ENCODE measurements at regions not wholly inside any gene's neighbourhood (a gene's known extent, or its start where the extent isn't known, plus 50 kb on each side); places are given as distances from the start of the nearest gene placed in this dataset.

- Histone ChIP-seq H3K36me3 (ENCODE audit: insufficient read depth, low read length) (no peaks in the 10 kb centered on the region), H3K9ac (ENCODE audit: low read depth, low read length) (no peak overlapping the region), H3K4me1 (ENCODE audit: insufficient read depth, low read length) (peaks cover 44% of the 10 kb centered on the region), H3K9me3 (ENCODE audit: control insufficient read depth, insufficient read depth, low read length) (no peaks in the 10 kb centered on the region)
These were observed 437.1 kb downstream of the SHQ1 start for GRCh38 chr3:72411126-72411525.

GRCh38 chr3:72408983-72409779, 439.1 kb downstream of the SHQ1 start:
- H3K9ac ChIP-seq (ENCODE audit: low read depth, low read length): no peak overlapping the region
- peaks cover 51% of the 10 kb centered on the region for H3K4me1 ChIP-seq (ENCODE audit: insufficient read depth, low read length)
- no peaks in the 10 kb centered on the region for H3K36me3 ChIP-seq (ENCODE audit: insufficient read depth, low read length)
- no peaks in the 10 kb centered on the region for H3K9me3 ChIP-seq (ENCODE audit: control insufficient read depth, insufficient read depth, low read length)

GRCh38 chr3:72407766-72408165, 440.5 kb downstream of the SHQ1 start:
- Histone ChIP-seq H3K9me3 (ENCODE audit: control insufficient read depth, insufficient read depth, low read length) (no peaks in the 10 kb centered on the region), H3K4me1 (ENCODE audit: insufficient read depth, low read length) (peaks cover 59% of the 10 kb centered on the region), H3K9ac (ENCODE audit: low read depth, low read length) (no peak overlapping the region), H3K36me3 (ENCODE audit: insufficient read depth, low read length) (no peaks in the 10 kb centered on the region)

GRCh38 chr3:72405943-72406566, 442.2 kb downstream of the SHQ1 start:
- no peaks in the 10 kb centered on the region for H3K9me3 ChIP-seq (ENCODE audit: control insufficient read depth, insufficient read depth, low read length)
- H3K4me1 ChIP-seq (ENCODE audit: insufficient read depth, low read length): peaks cover 47% of the 10 kb centered on the region
- no peaks in the 10 kb centered on the region for H3K36me3 ChIP-seq (ENCODE audit: insufficient read depth, low read length)
- H3K9ac ChIP-seq (ENCODE audit: low read depth, low read length): no peak overlapping the region

GRCh38 chr3:72401005-72401545, 447.2 kb downstream of the SHQ1 start:
- H3K36me3 ChIP-seq (ENCODE audit: insufficient read depth, low read length): no peaks in the 10 kb centered on the region; the same call in 1 of the 2 replicates
- H3K4me1 ChIP-seq (ENCODE audit: insufficient read depth, low read length): peaks cover 15% of the 10 kb centered on the region; the same call in 1 of the 2 replicates
- H3K9ac ChIP-seq (ENCODE audit: low read depth, low read length): no peak overlapping the region
- H3K9me3 ChIP-seq (ENCODE audit: control insufficient read depth, insufficient read depth, low read length): no peaks in the 10 kb centered on the region

GRCh38 chr3:72398781-72399180, 449.5 kb downstream of the SHQ1 start:
- 0 out of 2 replicates have a peak, but pooled peaks cover 4% of the 10 kb centered on the region for H3K4me1 ChIP-seq (ENCODE audit: insufficient read depth, low read length)
- no peaks in the 10 kb centered on the region; the same call in 1 of the 2 replicates for H3K36me3 ChIP-seq (ENCODE audit: insufficient read depth, low read length)
- H3K9ac ChIP-seq (ENCODE audit: low read depth, low read length): no peak overlapping the region
- H3K9me3 ChIP-seq (ENCODE audit: control insufficient read depth, insufficient read depth, low read length): no peaks in the 10 kb centered on the region

GRCh38 chr3:72397586-72397985, 450.7 kb downstream of the SHQ1 start:
- no peaks in the 10 kb centered on the region for H3K9me3 ChIP-seq (ENCODE audit: control insufficient read depth, insufficient read depth, low read length)
- no peak overlapping the region for H3K9ac ChIP-seq (ENCODE audit: low read depth, low read length)
- no peaks in the 10 kb centered on the region; the same call in 1 of the 2 replicates for H3K36me3 ChIP-seq (ENCODE audit: insufficient read depth, low read length)
- H3K4me1 ChIP-seq (ENCODE audit: insufficient read depth, low read length): peaks cover 1% of the 10 kb centered on the region; the same call in 1 of the 2 replicates

- H3K9ac ChIP-seq (ENCODE audit: low read depth, low read length): no peak overlapping the region
- H3K4me1 ChIP-seq (ENCODE audit: insufficient read depth, low read length): peaks cover 8% of the 10 kb centered on the region; the same call in 1 of the 2 replicates
- no peaks in the 10 kb centered on the region for H3K9me3 ChIP-seq (ENCODE audit: control insufficient read depth, insufficient read depth, low read length)
- H3K36me3 ChIP-seq (ENCODE audit: insufficient read depth, low read length): no peaks in the 10 kb centered on the region; the same call in 1 of the 2 replicates
These were observed 451.3 kb downstream of the SHQ1 start for GRCh38 chr3:72396899-72397298.

- Histone ChIP-seq H3K9ac (ENCODE audit: low read depth, low read length) (no peak overlapping the region), H3K4me1 (ENCODE audit: insufficient read depth, low read length) (peaks cover 18% of the 10 kb centered on the region), H3K9me3 (ENCODE audit: control insufficient read depth, insufficient read depth, low read length) (no peaks in the 10 kb centered on the region), H3K36me3 (ENCODE audit: insufficient read depth, low read length) (no peaks in the 10 kb centered on the region; the same call in 1 of the 2 replicates)
These were observed 452.4 kb downstream of the SHQ1 start for GRCh38 chr3:72395776-72396311.

- peaks cover 23% of the 10 kb centered on the region for H3K4me1 ChIP-seq (ENCODE audit: insufficient read depth, low read length)
- no peaks in the 10 kb centered on the region for H3K36me3 ChIP-seq (ENCODE audit: insufficient read depth, low read length)
- H3K9ac ChIP-seq (ENCODE audit: low read depth, low read length): no peak overlapping the region
- H3K9me3 ChIP-seq (ENCODE audit: control insufficient read depth, insufficient read depth, low read length): no peaks in the 10 kb centered on the region
These were observed 454.8 kb downstream of the SHQ1 start for GRCh38 chr3:72393455-72393854.

- Histone ChIP-seq H3K9me3 (ENCODE audit: control insufficient read depth, insufficient read depth, low read length) (no peaks in the 10 kb centered on the region), H3K36me3 (ENCODE audit: insufficient read depth, low read length) (no peaks in the 10 kb centered on the region), H3K9ac (ENCODE audit: low read depth, low read length) (no peak overlapping the region), H3K4me1 (ENCODE audit: insufficient read depth, low read length) (peaks cover 38% of the 10 kb centered on the region)
These were observed 456.6 kb downstream of the SHQ1 start for GRCh38 chr3:72391659-72392058.

- H3K4me1 ChIP-seq (ENCODE audit: insufficient read depth, low read length): peaks cover 41% of the 10 kb centered on the region
- no peaks in the 10 kb centered on the region for H3K36me3 ChIP-seq (ENCODE audit: insufficient read depth, low read length)
- no peaks in the 10 kb centered on the region for H3K9me3 ChIP-seq (ENCODE audit: control insufficient read depth, insufficient read depth, low read length)
- H3K9ac ChIP-seq (ENCODE audit: low read depth, low read length): no peak overlapping the region
These were observed 457.4 kb downstream of the SHQ1 start for GRCh38 chr3:72390841-72391240.

GRCh38 chr3:72388644-72389043, 459.6 kb downstream of the SHQ1 start:
- H3K9ac ChIP-seq (ENCODE audit: low read depth, low read length): no peak overlapping the region

GRCh38 chr3:72388117-72388516, 460.1 kb downstream of the SHQ1 start:
- H3K36me3 ChIP-seq (ENCODE audit: insufficient read depth, low read length): no peaks in the 10 kb centered on the region
- no peaks in the 10 kb centered on the region for H3K9me3 ChIP-seq (ENCODE audit: control insufficient read depth, insufficient read depth, low read length)
- H3K4me1 ChIP-seq (ENCODE audit: insufficient read depth, low read length): peaks cover 52% of the 10 kb centered on the region
- no peak overlapping the region for H3K9ac ChIP-seq (ENCODE audit: low read depth, low read length)

More at GRCh38 chr3:72388644-72389043, 459.6 kb downstream of the SHQ1 start:
- Histone ChIP-seq H3K4me1 (ENCODE audit: insufficient read depth, low read length) (peaks cover 47% of the 10 kb centered on the region), H3K9me3 (ENCODE audit: control insufficient read depth, insufficient read depth, low read length) (no peaks in the 10 kb centered on the region), H3K36me3 (ENCODE audit: insufficient read depth, low read length) (no peaks in the 10 kb centered on the region)
